Fibroblast of mammary gland (primary cell): ENCODE measurements at regions not wholly inside any gene's neighbourhood (a gene's known extent, or its start where the extent isn't known, plus 50 kb on each side); places are given as distances from the start of the nearest gene placed in this dataset.
"Not testable (repeated sequence)": the region's sequence is repeated elsewhere in the genome, so short reads cannot be mapped to it uniquely, and the experiment has no call there.

Experiments
- DNase-seq: peaks from one replicate; pipeline ENCODE4 v3.0.0-alpha.2; 2010; ENCODE audit warnings: low read depth
- H3K4me3 ChIP-seq: 2 replicates; pipeline ENCODE4 v1.5.1; 2011; ENCODE audit warnings: low read depth, mild to moderate bottlenecking, low read length, moderate library complexity; ENCODE audit not compliant: control insufficient read depth
- TF ChIP-seq, protein P1 (sequence below): conservative IDR thresholded peaks from 2 replicates; pipeline ENCODE4 v1.5.1; 2011; ENCODE audit warnings: low read depth, low read length, inconsistent platforms; ENCODE audit not compliant: control insufficient read depth, insufficient read depth

DNA sequence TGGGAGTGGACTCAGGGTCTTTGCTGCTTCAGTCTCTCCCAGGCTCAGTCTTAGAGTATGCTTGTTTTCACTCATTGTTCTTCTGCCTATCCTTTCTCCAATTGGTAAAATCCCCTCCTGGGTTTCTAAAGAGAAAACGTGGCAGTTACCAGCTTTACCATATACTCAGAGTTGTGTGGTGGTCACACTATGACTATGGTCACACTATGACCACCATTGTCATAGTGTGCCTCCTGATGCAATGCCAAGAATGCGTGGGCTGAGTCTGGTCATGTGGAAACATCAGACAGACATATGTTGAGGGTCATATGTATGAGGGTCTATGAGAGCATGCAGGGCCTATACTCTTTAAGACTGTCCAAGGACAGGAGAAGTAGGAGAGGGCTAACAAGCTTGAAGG, 326.5 kb upstream of the PRR16 start:
- TF ChIP-seq, protein P1, sequence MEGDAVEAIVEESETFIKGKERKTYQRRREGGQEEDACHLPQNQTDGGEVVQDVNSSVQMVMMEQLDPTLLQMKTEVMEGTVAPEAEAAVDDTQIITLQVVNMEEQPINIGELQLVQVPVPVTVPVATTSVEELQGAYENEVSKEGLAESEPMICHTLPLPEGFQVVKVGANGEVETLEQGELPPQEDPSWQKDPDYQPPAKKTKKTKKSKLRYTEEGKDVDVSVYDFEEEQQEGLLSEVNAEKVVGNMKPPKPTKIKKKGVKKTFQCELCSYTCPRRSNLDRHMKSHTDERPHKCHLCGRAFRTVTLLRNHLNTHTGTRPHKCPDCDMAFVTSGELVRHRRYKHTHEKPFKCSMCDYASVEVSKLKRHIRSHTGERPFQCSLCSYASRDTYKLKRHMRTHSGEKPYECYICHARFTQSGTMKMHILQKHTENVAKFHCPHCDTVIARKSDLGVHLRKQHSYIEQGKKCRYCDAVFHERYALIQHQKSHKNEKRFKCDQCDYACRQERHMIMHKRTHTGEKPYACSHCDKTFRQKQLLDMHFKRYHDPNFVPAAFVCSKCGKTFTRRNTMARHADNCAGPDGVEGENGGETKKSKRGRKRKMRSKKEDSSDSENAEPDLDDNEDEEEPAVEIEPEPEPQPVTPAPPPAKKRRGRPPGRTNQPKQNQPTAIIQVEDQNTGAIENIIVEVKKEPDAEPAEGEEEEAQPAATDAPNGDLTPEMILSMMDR, result no peak
- H3K4me3 ChIP-seq, result no peak overlapping the region
- no peak for DNase-seq

- TF ChIP-seq, protein P1, result no peak
- DNase-seq, result peak; percentile 99
- no peak overlapping the region for H3K4me3 ChIP-seq
Measured at GRCh38 chr5:120139039-120139438, 325.1 kb upstream of the PRR16 start.

DNA sequence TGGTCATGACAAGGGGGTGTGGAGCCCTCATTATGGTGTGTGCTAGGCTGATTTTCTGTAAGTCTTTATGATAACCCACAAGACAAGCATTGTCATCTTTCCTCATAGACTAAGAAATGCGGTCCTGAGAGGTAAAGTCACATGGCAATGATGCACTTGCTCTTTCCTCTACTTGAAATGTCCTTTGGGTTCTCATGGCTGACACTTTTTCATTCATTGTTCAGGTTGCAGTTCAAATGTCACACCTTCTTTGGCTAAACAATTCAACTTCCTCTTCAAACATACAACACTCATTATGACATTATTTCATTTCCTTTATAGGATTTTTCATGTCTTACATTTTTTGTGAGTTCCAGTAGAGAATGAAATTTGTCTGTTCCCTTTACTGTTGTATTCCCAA, 323.6 kb upstream of the PRR16 start:
- DNase-seq, result no peak
- TF ChIP-seq, protein P1, result no peak
- no peak overlapping the region for H3K4me3 ChIP-seq

DNA sequence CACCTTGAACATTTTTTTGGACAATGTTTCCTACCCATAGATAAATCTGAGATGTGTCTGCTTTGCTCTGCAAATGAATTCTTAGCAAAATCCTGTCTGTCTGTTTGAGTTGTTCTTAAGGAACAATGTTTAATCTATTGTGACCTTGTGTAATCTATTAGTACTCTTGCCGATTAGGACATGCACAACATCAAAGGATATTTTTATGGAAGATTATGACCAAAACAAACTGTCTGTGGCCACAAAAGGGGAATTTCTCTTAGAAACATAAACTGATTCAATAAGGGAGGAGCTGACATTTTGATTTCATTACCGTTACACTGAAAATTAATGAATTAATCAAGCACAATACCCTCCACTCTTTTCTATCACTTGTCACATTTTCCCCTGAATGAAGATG, 323.0 kb upstream of the PRR16 start:
- TF ChIP-seq, protein P1, result no peak
- H3K4me3 ChIP-seq, result no peak overlapping the region
- DNase-seq, result no peak

DNA sequence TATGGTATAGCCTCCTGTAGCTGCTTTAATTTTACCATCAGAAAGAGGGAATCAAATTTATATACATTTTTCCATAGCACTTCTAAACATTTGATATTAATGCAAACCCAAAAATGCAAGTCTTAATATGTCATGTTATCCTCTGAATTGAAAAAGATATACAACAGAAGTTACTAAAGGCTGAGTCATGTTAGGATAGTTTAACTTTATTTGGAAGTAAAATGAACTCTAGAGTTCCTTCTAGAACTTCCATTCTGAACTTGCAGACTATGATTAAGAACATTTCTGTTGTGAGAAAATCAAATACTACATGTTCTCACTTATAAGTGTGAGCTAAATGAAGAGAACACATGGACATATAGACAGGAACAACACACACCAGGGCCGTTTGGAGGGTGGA, 317.3 kb upstream of the PRR16 start:
- TF ChIP-seq, protein P1, result no peak
- peak; percentile 42 for DNase-seq
- H3K4me3 ChIP-seq, result no peak overlapping the region

DNA sequence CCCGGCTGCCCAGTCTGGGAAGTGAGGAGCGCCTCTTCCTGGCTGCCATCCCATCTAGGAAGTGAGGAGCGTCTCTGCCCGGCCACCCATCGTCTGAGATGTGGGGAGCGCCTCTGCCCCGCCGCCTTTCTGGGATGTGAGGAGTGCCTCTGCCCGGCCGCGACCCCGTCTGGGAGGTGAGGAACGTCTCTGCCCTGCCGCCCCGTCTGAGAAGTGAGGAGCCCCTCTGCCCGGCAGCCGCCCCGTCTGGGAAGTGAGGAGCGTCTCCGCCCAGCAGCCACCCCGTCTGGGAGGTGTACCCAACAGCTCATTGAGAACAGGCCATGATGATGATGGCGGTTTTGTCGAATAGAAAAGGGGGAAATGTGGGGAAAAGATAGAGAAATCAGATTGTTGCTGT, 316.2 kb upstream of the PRR16 start:
- H3K4me3 ChIP-seq, DNase-seq: not testable (repeated sequence)

DNA sequence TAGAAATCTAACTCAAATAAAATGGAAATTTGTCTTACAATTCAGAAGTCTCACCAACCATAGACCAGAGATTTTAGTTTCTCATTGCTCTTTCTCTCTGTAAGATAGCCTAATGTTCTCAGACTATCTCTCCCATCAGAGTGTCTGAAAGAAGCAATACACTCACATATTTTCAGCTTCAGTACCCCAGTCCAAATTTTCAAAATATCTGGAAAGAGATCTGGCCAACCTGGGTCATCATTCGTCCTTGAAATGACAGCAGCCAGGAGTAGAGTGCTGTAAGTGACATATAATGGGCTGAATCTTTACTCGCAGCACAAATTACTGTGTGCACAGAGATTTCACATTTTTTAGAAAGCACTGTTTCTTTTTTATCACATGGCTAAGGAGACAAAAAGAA, 313.3 kb upstream of the PRR16 start:
- TF ChIP-seq, protein P1, result no peak
- no peak for DNase-seq
- no peak overlapping the region for H3K4me3 ChIP-seq

- no peak overlapping the region for H3K4me3 ChIP-seq
- no peak for DNase-seq
- TF ChIP-seq, protein P1, result no peak
Measured at GRCh38 chr5:120151181-120151580, 312.9 kb upstream of the PRR16 start.
